ENCODE measurements at regions not wholly inside any gene's neighbourhood (a gene's known extent, or its start where the extent isn't known, plus 50 kb on each side); places are given as distances from the start of the nearest gene placed in this dataset.

- no peak overlapping the region for H2AFZ ChIP-seq (ENCODE audit: low read length)
- no peaks in the 10 kb centered on the region for H3K9me3 ChIP-seq (ENCODE audit: low read length)
- intact Hi-C loops (cut with micrococcal nuclease; ENCODE audit: unreplicated experiment) (no loop called here), in situ Hi-C loops (cut with HindIII; ENCODE audit: extremely low pct_ligation_motif_present, low pct_unique_long_range_greater_than_20kb) (no loop called here)
- no peak for TF ChIP-seq GFI1 (CRISPR knock-in tag; IDR thresholded peaks at IDR 0.05; ENCODE audit: borderline replicate concordance)
- no peak for TF ChIP-seq TGIF2 (CRISPR knock-in tag; IDR thresholded peaks at IDR 0.05)
- no peak for FAIRE-seq
- no peak overlapping the region for H3K4me2 ChIP-seq (ENCODE audit: low read depth, low read length)
- no peaks in the 10 kb centered on the region for H3K4me1 ChIP-seq (ENCODE audit: insufficient read depth, low read length)
- POLR2A ChIA-PET, result no interaction called here
- BruUV-seq (replicated peaks), result no TSS peak
- H4K20me1 ChIP-seq (ENCODE audit: insufficient read depth, low read length), result no peaks in the 10 kb centered on the region
- 67% methylated on average over 2 of the region's 13 CpGs for WGBS (ENCODE audit: low lambda C conversion rate)
- no peak for DNase-seq (ENCODE audit: low spot score)
- no peak for ATAC-seq
- no peak overlapping the region for H3K4me3 ChIP-seq (replicated peaks in 1 of 3; ENCODE audit: insufficient read depth in 1 of 3, low read depth in 2 of 3, low read length in 3 of 3)
- no peak overlapping the region for H3K27ac ChIP-seq (ENCODE audit: extremely low read length, insufficient read depth, low read length)
- no peaks in the 10 kb centered on the region for H3K27me3 ChIP-seq (ENCODE audit: control insufficient read depth in 1 of 2, insufficient read depth in 2 of 2, low read length in 2 of 2)
- H3K36me3 ChIP-seq (replicated peaks in 1 of 2; ENCODE audit: control insufficient read depth in 1 of 2, insufficient read depth in 2 of 2, low read length in 2 of 2), result no peaks in the 10 kb centered on the region
- CTCF ChIA-PET (ENCODE audit: low intra/inter-chr PET ratio, low total read pairs), result no interaction called here
- H3K79me2 ChIP-seq (ENCODE audit: insufficient read depth, low read length), result no peaks in the 10 kb centered on the region
- H3K9ac ChIP-seq (ENCODE audit: insufficient read depth, low read depth, low read length), result no peak overlapping the region
Measured at GRCh38 chrX:40307871-40308270, 210.1 kb upstream of the BCOR start.

- no peak overlapping the region for H2AFZ ChIP-seq (ENCODE audit: low read length)
- intact Hi-C loops (cut with micrococcal nuclease; ENCODE audit: unreplicated experiment), result no loop called here
- no peak overlapping the region for H3K9ac ChIP-seq (ENCODE audit: insufficient read depth, low read depth, low read length)
- H3K4me1 ChIP-seq (ENCODE audit: insufficient read depth, low read length), result no peaks in the 10 kb centered on the region
- ChIA-PET POLR2A (no interaction called here), CTCF (ENCODE audit: low intra/inter-chr PET ratio, low total read pairs) (no interaction called here)
- no peak for TF ChIP-seq RFXAP (CRISPR knock-in tag; IDR thresholded peaks at IDR 0.05; ENCODE audit: borderline replicate concordance)
- no peak for TF ChIP-seq BORCS8-MEF2B (CRISPR knock-in tag; IDR thresholded peaks at IDR 0.05)
- no peak for TF ChIP-seq ZNF790 (CRISPR knock-in tag; IDR thresholded peaks at IDR 0.05; ENCODE audit: borderline replicate concordance)
- H3K9me3 ChIP-seq (ENCODE audit: low read length), result no peaks in the 10 kb centered on the region
- peaks cover 0 to 6% of the 10 kb centered on the region in 2 experiments; a peak in 2 of 5 replicates for H3K27me3 ChIP-seq (ENCODE audit: control insufficient read depth in 1 of 2, insufficient read depth in 2 of 2, low read length in 2 of 2)
- no peaks in the 10 kb centered on the region for H3K36me3 ChIP-seq (replicated peaks in 1 of 2; ENCODE audit: control insufficient read depth in 1 of 2, insufficient read depth in 2 of 2, low read length in 2 of 2)
- in situ Hi-C loops (cut with HindIII; ENCODE audit: extremely low pct_ligation_motif_present, low pct_unique_long_range_greater_than_20kb), result no loop called here
- no peaks in the 10 kb centered on the region for H3K79me2 ChIP-seq (ENCODE audit: insufficient read depth, low read length)
- no peak overlapping the region for H3K27ac ChIP-seq (ENCODE audit: extremely low read length, insufficient read depth, low read length)
- H4K20me1 ChIP-seq (ENCODE audit: insufficient read depth, low read length), result no peaks in the 10 kb centered on the region
- ATAC-seq (no peak), FAIRE-seq (no peak), DNase-seq (ENCODE audit: low spot score) (no peak)
- no peak overlapping the region for H3K4me2 ChIP-seq (ENCODE audit: low read depth, low read length)
- BruUV-seq (replicated peaks), result no TSS peak
- no peak overlapping the region for H3K4me3 ChIP-seq (replicated peaks in 1 of 3; ENCODE audit: insufficient read depth in 1 of 3, low read depth in 2 of 3, low read length in 3 of 3)
- 69% methylated on average over 2 of the region's 2 CpGs for WGBS (ENCODE audit: low lambda C conversion rate)
Measured at GRCh38 chrX:40304115-40304514, 206.4 kb upstream of the BCOR start.

All from HepG2 (cell line).